ENCODE measurements at regions not wholly inside any gene's neighbourhood (a gene's known extent, or its start where the extent isn't known, plus 50 kb on each side); places are given as distances from the start of the nearest gene placed in this dataset.

- TF ChIP-seq ARNTL (CRISPR knock-in tag; IDR thresholded peaks at IDR 0.05; ENCODE audit: borderline replicate concordance, low read depth) (no peak), ZNF8 (CRISPR knock-in tag; IDR thresholded peaks at IDR 0.05) (no peak), OSR1 (CRISPR knock-in tag; IDR thresholded peaks at IDR 0.05) (no peak), CREB5 (CRISPR knock-in tag; IDR thresholded peaks at IDR 0.05; ENCODE audit: low read depth) (no peak), ZNF565 (CRISPR knock-in tag; conservative IDR thresholded peaks at IDR 0.05; ENCODE audit: low read depth) (no peak), TOX (CRISPR knock-in tag; IDR thresholded peaks at IDR 0.05; ENCODE audit: borderline replicate concordance) (no peak), ZFP3 (CRISPR knock-in tag; IDR thresholded peaks at IDR 0.05) (no peak), TSHZ2 (CRISPR knock-in tag; IDR thresholded peaks at IDR 0.05) (no peak), ZNF70 (CRISPR knock-in tag; IDR thresholded peaks at IDR 0.05) (no peak), ZFP30 (CRISPR knock-in tag; IDR thresholded peaks at IDR 0.05) (no peak), CSDC2 (CRISPR knock-in tag; IDR thresholded peaks at IDR 0.05) (no peak), SNAI2 (CRISPR knock-in tag; IDR thresholded peaks at IDR 0.05) (no peak)
- TF ChIP-seq, protein P1, sequence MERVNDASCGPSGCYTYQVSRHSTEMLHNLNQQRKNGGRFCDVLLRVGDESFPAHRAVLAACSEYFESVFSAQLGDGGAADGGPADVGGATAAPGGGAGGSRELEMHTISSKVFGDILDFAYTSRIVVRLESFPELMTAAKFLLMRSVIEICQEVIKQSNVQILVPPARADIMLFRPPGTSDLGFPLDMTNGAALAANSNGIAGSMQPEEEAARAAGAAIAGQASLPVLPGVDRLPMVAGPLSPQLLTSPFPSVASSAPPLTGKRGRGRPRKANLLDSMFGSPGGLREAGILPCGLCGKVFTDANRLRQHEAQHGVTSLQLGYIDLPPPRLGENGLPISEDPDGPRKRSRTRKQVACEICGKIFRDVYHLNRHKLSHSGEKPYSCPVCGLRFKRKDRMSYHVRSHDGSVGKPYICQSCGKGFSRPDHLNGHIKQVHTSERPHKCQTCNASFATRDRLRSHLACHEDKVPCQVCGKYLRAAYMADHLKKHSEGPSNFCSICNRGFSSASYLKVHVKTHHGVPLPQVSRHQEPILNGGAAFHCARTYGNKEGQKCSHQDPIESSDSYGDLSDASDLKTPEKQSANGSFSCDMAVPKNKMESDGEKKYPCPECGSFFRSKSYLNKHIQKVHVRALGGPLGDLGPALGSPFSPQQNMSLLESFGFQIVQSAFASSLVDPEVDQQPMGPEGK (CRISPR knock-in tag; IDR thresholded peaks at IDR 0.05; ENCODE audit: borderline replicate concordance) = no peak
Measured at GRCh38 chr5:68534956-68535520, 319.5 kb downstream of the PIK3R1 start.

Measured in SK-N-SH treated with all-trans-retinoic acid at 6 μM for 48 hours (cell line).